ENCODE measurements at regions not wholly inside any gene's neighbourhood (a gene's known extent, or its start where the extent isn't known, plus 50 kb on each side); places are given as distances from the start of the nearest gene placed in this dataset.

DNA sequence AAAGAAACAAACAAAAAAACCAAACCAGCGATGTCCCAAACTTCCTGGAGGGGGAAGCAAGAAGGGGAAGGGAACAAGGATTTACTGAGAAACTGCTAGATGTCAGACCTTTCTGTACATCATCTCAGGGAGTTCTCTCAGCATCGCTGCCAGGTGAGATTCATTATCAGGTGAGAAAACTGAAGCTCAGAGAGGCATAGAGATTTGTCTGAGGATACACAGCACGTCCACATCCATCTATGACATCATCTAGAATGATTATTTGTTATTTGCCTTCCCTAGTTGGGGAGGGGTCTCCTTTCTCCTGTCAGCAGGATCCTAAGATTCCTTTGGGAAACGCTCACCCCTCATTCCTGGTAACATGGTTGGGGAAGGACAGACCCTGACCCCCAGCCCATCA is 57.1 kb upstream of the LINGO1 start:
- Histone ChIP-seq H3K4me2 (ENCODE audit: low read length, poor library complexity, severe bottlenecking) (no peak overlapping the region), H2BK12ac (ENCODE audit: low read length in 2 of 2) (no peak overlapping the region), H3K27ac (ENCODE audit: low read length, poor library complexity, severe bottlenecking) (no peak overlapping the region), H3K14ac (ENCODE audit: low read length in 2 of 2) (no peak overlapping the region), H2AK5ac (ENCODE audit: low read length, severe bottlenecking) (no peak overlapping the region), H4K91ac (ENCODE audit: low read length) (no peak overlapping the region), H3K4me1 (ENCODE audit: control insufficient read depth, insufficient read depth, low read depth, low read length) (no peaks in the 10 kb centered on the region), H2AFZ (ENCODE audit: low read depth, low read length) (no peak overlapping the region), H3K18ac (ENCODE audit: low read depth in 1 of 2, low read length in 2 of 2) (no peak overlapping the region), H4K8ac (ENCODE audit: low read length) (no peak overlapping the region), H2BK5ac (ENCODE audit: low read depth, low read length, poor library complexity, severe bottlenecking) (no peak overlapping the region), H3K9ac (ENCODE audit: low read length) (no peak overlapping the region), H3K9me3 (ENCODE audit: control insufficient read depth, low read length) (no peaks in the 10 kb centered on the region), H3K4me3 (ENCODE audit: insufficient read depth in 1 of 2, low read depth in 1 of 2, low read length in 2 of 2) (no peak overlapping the region), H3K36me3 (ENCODE audit: control insufficient read depth in 1 of 2, insufficient read depth in 2 of 2, low read depth in 1 of 2, low read length in 2 of 2) (no peaks in the 10 kb centered on the region), H3K4ac (ENCODE audit: low read depth in 1 of 2, low read length in 2 of 2) (no peak overlapping the region), H3K23ac (ENCODE audit: low read length in 2 of 2) (no peak overlapping the region), H3K27me3 (ENCODE audit: control insufficient read depth in 1 of 2, insufficient read depth in 1 of 2, low read length in 2 of 2) (peaks cover 61 to 80% of the 10 kb centered on the region in 2 experiments), H2BK120ac (ENCODE audit: low read depth, low read length) (no peak overlapping the region), H2BK15ac (ENCODE audit: low read depth, poor library complexity, severe bottlenecking) (no peak overlapping the region), H3K79me1 (replicated peaks; ENCODE audit: low read length, poor library complexity, severe bottlenecking) (no peaks in the 10 kb centered on the region)
- no peak for DNase-seq
- 58% methylated on average over 2 of the region's 4 CpGs for WGBS

DNA sequence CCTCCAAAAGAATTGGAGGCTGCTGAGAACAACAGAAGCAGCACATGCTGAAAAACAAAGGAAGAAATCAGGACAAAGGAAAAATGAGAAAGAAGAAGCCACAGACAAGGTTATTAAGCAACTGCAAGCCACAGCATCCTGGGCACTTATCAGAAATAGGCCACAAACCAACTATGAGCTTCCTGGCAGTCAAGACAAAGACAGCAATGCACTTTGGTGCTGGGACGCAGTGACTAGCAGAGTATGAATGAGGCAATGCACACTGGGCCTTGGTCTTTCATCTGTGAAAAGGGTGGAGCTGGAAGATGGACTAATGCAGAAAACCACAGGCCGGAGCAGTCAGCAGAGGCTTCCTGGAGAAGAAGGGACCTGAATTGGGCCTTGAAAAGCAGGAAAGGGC is 56.0 kb upstream of the LINGO1 start:
- Histone ChIP-seq H3K4me3 (ENCODE audit: insufficient read depth in 1 of 2, low read depth in 1 of 2, low read length in 2 of 2) (no peak overlapping the region), H3K27ac (ENCODE audit: low read length, poor library complexity, severe bottlenecking) (no peak overlapping the region), H2BK120ac (ENCODE audit: low read depth, low read length) (no peak overlapping the region), H3K23ac (ENCODE audit: low read length in 2 of 2) (no peak overlapping the region), H2BK12ac (ENCODE audit: low read length in 2 of 2) (no peak overlapping the region), H3K9me3 (ENCODE audit: control insufficient read depth, low read length) (no peaks in the 10 kb centered on the region), H4K91ac (ENCODE audit: low read length) (no peak overlapping the region), H3K79me1 (replicated peaks; ENCODE audit: low read length, poor library complexity, severe bottlenecking) (no peaks in the 10 kb centered on the region), H3K36me3 (ENCODE audit: control insufficient read depth in 1 of 2, insufficient read depth in 2 of 2, low read depth in 1 of 2, low read length in 2 of 2) (no peaks in the 10 kb centered on the region), H2BK15ac (ENCODE audit: low read depth, poor library complexity, severe bottlenecking) (no peak overlapping the region), H2BK5ac (ENCODE audit: low read depth, low read length, poor library complexity, severe bottlenecking) (no peak overlapping the region), H3K4me2 (ENCODE audit: low read length, poor library complexity, severe bottlenecking) (no peak overlapping the region), H3K4ac (ENCODE audit: low read depth in 1 of 2, low read length in 2 of 2) (no peak overlapping the region), H3K18ac (ENCODE audit: low read depth in 1 of 2, low read length in 2 of 2) (no peak overlapping the region), H3K14ac (ENCODE audit: low read length in 2 of 2) (no peak overlapping the region), H3K27me3 (ENCODE audit: control insufficient read depth in 1 of 2, insufficient read depth in 1 of 2, low read length in 2 of 2) (peaks cover 58 to 77% of the 10 kb centered on the region in 2 experiments), H3K9ac (ENCODE audit: low read length) (no peak overlapping the region), H4K8ac (ENCODE audit: low read length) (no peak overlapping the region), H2AFZ (ENCODE audit: low read depth, low read length) (no peak overlapping the region), H2AK5ac (ENCODE audit: low read length, severe bottlenecking) (no peak overlapping the region), H3K4me1 (ENCODE audit: control insufficient read depth, insufficient read depth, low read depth, low read length) (no peaks in the 10 kb centered on the region)
- no peak for DNase-seq
- WGBS = 84% methylated on average over 2 of the region's 2 CpGs

DNA sequence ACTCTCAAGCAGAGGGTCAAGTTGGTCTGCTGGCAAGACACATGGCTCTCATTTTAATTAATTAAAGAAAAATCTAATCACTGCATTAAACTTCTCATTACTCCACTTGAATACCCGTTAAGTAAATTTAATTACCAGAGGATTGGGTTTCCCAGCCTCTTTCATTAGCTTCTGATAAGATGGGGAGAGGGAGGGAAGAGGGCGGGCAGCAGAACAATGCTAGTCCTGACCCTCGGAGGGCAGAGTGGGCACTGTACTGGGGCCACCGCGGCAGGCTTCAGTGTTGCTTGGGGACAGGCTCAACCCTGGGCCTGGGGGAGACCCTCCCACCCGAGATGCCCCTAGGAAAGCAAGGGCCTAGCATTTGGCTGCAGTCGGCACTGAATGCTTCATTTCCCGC is 55.6 kb upstream of the LINGO1 start:
- Histone ChIP-seq H3K14ac (ENCODE audit: low read length in 2 of 2) (no peak overlapping the region), H2AFZ (ENCODE audit: low read depth, low read length) (no peak overlapping the region), H2AK5ac (ENCODE audit: low read length, severe bottlenecking) (no peak overlapping the region), H4K8ac (ENCODE audit: low read length) (no peak overlapping the region), H3K4me1 (ENCODE audit: control insufficient read depth, insufficient read depth, low read depth, low read length) (no peaks in the 10 kb centered on the region), H3K9me3 (ENCODE audit: control insufficient read depth, low read length) (no peaks in the 10 kb centered on the region), H3K27ac (ENCODE audit: low read length, poor library complexity, severe bottlenecking) (no peak overlapping the region), H2BK5ac (ENCODE audit: low read depth, low read length, poor library complexity, severe bottlenecking) (no peak overlapping the region), H3K18ac (ENCODE audit: low read depth in 1 of 2, low read length in 2 of 2) (no peak overlapping the region), H3K4me2 (ENCODE audit: low read length, poor library complexity, severe bottlenecking) (no peak overlapping the region), H3K4ac (ENCODE audit: low read depth in 1 of 2, low read length in 2 of 2) (no peak overlapping the region), H3K79me1 (replicated peaks; ENCODE audit: low read length, poor library complexity, severe bottlenecking) (no peaks in the 10 kb centered on the region), H4K91ac (ENCODE audit: low read length) (no peak overlapping the region), H3K9ac (ENCODE audit: low read length) (no peak overlapping the region), H3K36me3 (ENCODE audit: control insufficient read depth in 1 of 2, insufficient read depth in 2 of 2, low read depth in 1 of 2, low read length in 2 of 2) (no peaks in the 10 kb centered on the region), H3K27me3 (ENCODE audit: control insufficient read depth in 1 of 2, insufficient read depth in 1 of 2, low read length in 2 of 2) (peaks cover 58 to 77% of the 10 kb centered on the region in 2 experiments), H3K23ac (ENCODE audit: low read length in 2 of 2) (no peak overlapping the region), H2BK15ac (ENCODE audit: low read depth, poor library complexity, severe bottlenecking) (no peak overlapping the region), H2BK12ac (ENCODE audit: low read length in 2 of 2) (no peak overlapping the region), H2BK120ac (ENCODE audit: low read depth, low read length) (no peak overlapping the region), H3K4me3 (ENCODE audit: insufficient read depth in 1 of 2, low read depth in 1 of 2, low read length in 2 of 2) (no peak overlapping the region)
- 86% methylated on average over 7 of the region's 8 CpGs for WGBS
- DNase-seq = no peak

DNA sequence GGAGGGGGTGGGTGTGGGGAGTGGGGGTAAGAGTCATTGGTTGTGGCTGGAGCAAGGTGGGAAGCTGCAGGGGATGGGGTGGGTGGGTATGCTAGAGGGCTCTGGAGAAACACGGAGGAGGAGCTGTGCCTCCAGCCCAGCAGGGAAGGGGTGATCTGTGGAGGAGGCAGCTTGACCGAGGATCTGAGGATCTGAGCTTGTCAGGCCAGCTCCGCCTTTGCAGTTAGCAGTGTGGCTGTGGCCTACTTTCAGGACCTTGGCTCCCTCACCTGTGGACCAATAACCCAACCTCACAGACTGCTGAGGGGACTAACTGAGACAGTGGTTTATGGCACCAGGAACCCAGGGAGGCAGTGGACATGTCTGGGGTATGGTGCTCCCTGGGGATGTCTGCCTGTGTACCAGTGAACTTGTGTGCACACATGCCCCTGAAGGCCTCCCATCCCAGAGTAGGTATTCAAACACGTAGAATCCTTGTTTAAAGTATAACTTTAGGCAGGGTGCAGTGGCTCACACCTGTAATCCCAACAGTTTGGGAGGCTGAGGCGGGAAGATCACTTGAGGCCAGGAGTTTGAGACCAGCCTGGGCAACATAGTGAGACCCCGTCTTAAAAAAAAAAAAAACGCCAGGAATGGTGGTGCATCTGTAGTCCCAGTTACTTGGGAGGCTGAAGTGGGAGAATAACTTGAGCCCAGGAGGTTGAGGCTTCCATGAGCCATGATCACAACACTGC is 52.5 kb upstream of the LINGO1 start:
- H3K9ac ChIP-seq (ENCODE audit: low read length) = no peak overlapping the region

More for the DNA sequence above, 52.5 kb upstream of the LINGO1 start:
- DNase-seq = no peak
- H3K23ac ChIP-seq (ENCODE audit: low read length in 2 of 2) = no peak overlapping the region
- no peak overlapping the region for H2AK5ac ChIP-seq (ENCODE audit: low read length, severe bottlenecking)
- H3K27ac ChIP-seq (ENCODE audit: low read length, poor library complexity, severe bottlenecking) = no peak overlapping the region
- no peak overlapping the region for H4K8ac ChIP-seq (ENCODE audit: low read length)
- no peak overlapping the region for H2BK12ac ChIP-seq (ENCODE audit: low read length in 2 of 2)
- no peak overlapping the region for H3K4me2 ChIP-seq (ENCODE audit: low read length, poor library complexity, severe bottlenecking)
- no peak overlapping the region for H2BK120ac ChIP-seq (ENCODE audit: low read depth, low read length)
- no peak overlapping the region for H2BK15ac ChIP-seq (ENCODE audit: low read depth, poor library complexity, severe bottlenecking)
- no peak overlapping the region for H4K91ac ChIP-seq (ENCODE audit: low read length)
- no peak overlapping the region for H2AFZ ChIP-seq (ENCODE audit: low read depth, low read length)
- H2BK5ac ChIP-seq (ENCODE audit: low read depth, low read length, poor library complexity, severe bottlenecking) = no peak overlapping the region
- no peak overlapping the region for H3K4ac ChIP-seq (ENCODE audit: low read depth in 1 of 2, low read length in 2 of 2)
- WGBS = 61% methylated on average over 7 of the region's 7 CpGs
- no peaks in the 10 kb centered on the region for H3K36me3 ChIP-seq (ENCODE audit: control insufficient read depth in 1 of 2, insufficient read depth in 2 of 2, low read depth in 1 of 2, low read length in 2 of 2)
- H3K4me1 ChIP-seq (ENCODE audit: control insufficient read depth, insufficient read depth, low read depth, low read length) = no peaks in the 10 kb centered on the region
- peaks cover 64 to 80% of the 10 kb centered on the region in 2 experiments for H3K27me3 ChIP-seq (ENCODE audit: control insufficient read depth in 1 of 2, insufficient read depth in 1 of 2, low read length in 2 of 2)
- H3K14ac ChIP-seq (ENCODE audit: low read length in 2 of 2) = no peak overlapping the region
- H3K4me3 ChIP-seq (ENCODE audit: insufficient read depth in 1 of 2, low read depth in 1 of 2, low read length in 2 of 2) = no peak overlapping the region
- H3K79me1 ChIP-seq (replicated peaks; ENCODE audit: low read length, poor library complexity, severe bottlenecking) = no peaks in the 10 kb centered on the region
- no peaks in the 10 kb centered on the region for H3K9me3 ChIP-seq (ENCODE audit: control insufficient read depth, low read length)
- H3K18ac ChIP-seq (ENCODE audit: low read depth in 1 of 2, low read length in 2 of 2) = no peak overlapping the region
